ENCODE measurements at regions not wholly inside any gene's neighbourhood (a gene's known extent, or its start where the extent isn't known, plus 50 kb on each side); places are given as distances from the start of the nearest gene placed in this dataset.

GRCh38 chr2:121818546-121818945, 63.1 kb downstream of the TSN start:
- H3K36me3 Mint-ChIP-seq (ENCODE audit: low read depth), result peaks cover 3% of the 10 kb centered on the region
- H3K27me3 Mint-ChIP-seq (ENCODE audit: low read depth), result peaks cover 17% of the 10 kb centered on the region
- no peak overlapping the region for H3K27ac Mint-ChIP-seq (ENCODE audit: unreplicated experiment)
- H3K4me3 Mint-ChIP-seq (ENCODE audit: unreplicated experiment), result no peak overlapping the region
- H3K4me1 Mint-ChIP-seq (ENCODE audit: low read depth), result no peaks in the 10 kb centered on the region
- no peak for DNase-seq (ENCODE audit: low spot score)
- peaks cover 16% of the 10 kb centered on the region for H3K9me3 Mint-ChIP-seq (ENCODE audit: low read depth)
- no peak for TF ChIP-seq CTCF (IDR thresholded peaks at IDR 0.05)

GRCh38 chr2:121819846-121820245, 64.4 kb downstream of the TSN start:
- H3K27me3 Mint-ChIP-seq (ENCODE audit: low read depth), result peaks cover 15% of the 10 kb centered on the region
- H3K27ac Mint-ChIP-seq (ENCODE audit: unreplicated experiment), result no peak overlapping the region
- H3K36me3 Mint-ChIP-seq (ENCODE audit: low read depth), result peaks cover 3% of the 10 kb centered on the region
- H3K9me3 Mint-ChIP-seq (ENCODE audit: low read depth), result peaks cover 16% of the 10 kb centered on the region
- no peak for TF ChIP-seq CTCF (IDR thresholded peaks at IDR 0.05)
- no peak for DNase-seq (ENCODE audit: low spot score)
- no peaks in the 10 kb centered on the region for H3K4me1 Mint-ChIP-seq (ENCODE audit: low read depth)
- no peak overlapping the region for H3K4me3 Mint-ChIP-seq (ENCODE audit: unreplicated experiment)

GRCh38 chr2:121821476-121822158, 66.2 kb downstream of the TSN start:
- Mint-ChIP-seq H3K27ac (ENCODE audit: unreplicated experiment) (no peak overlapping the region), H3K9me3 (ENCODE audit: low read depth) (peaks cover 16% of the 10 kb centered on the region), H3K4me3 (ENCODE audit: unreplicated experiment) (no peak overlapping the region), H3K36me3 (ENCODE audit: low read depth) (peaks cover 3% of the 10 kb centered on the region), H3K4me1 (ENCODE audit: low read depth) (no peaks in the 10 kb centered on the region), H3K27me3 (ENCODE audit: low read depth) (peaks cover 19% of the 10 kb centered on the region)
- TF ChIP-seq CTCF (IDR thresholded peaks at IDR 0.05), result no peak
- no peak for DNase-seq (ENCODE audit: low spot score)

- H3K4me3 Mint-ChIP-seq (ENCODE audit: unreplicated experiment), result no peak overlapping the region
- DNase-seq (ENCODE audit: low spot score), result no peak
- H3K9me3 Mint-ChIP-seq (ENCODE audit: low read depth), result peaks cover 10% of the 10 kb centered on the region
- H3K36me3 Mint-ChIP-seq (ENCODE audit: low read depth), result peaks cover 3% of the 10 kb centered on the region
- H3K27ac Mint-ChIP-seq (ENCODE audit: unreplicated experiment), result no peak overlapping the region
- no peaks in the 10 kb centered on the region for H3K4me1 Mint-ChIP-seq (ENCODE audit: low read depth)
- peaks cover 12% of the 10 kb centered on the region for H3K27me3 Mint-ChIP-seq (ENCODE audit: low read depth)
- TF ChIP-seq CTCF (IDR thresholded peaks at IDR 0.05), result no peak
Observed at GRCh38 chr2:121824264-121824663, 68.8 kb downstream of the TSN start.

- TF ChIP-seq CTCF (IDR thresholded peaks at IDR 0.05), result no peak
- H3K27me3 Mint-ChIP-seq (ENCODE audit: low read depth), result peaks cover 10% of the 10 kb centered on the region
- H3K4me3 Mint-ChIP-seq (ENCODE audit: unreplicated experiment), result no peak overlapping the region
- H3K27ac Mint-ChIP-seq (ENCODE audit: unreplicated experiment), result no peak overlapping the region
- H3K36me3 Mint-ChIP-seq (ENCODE audit: low read depth), result peaks cover 3% of the 10 kb centered on the region
- no peak for DNase-seq (ENCODE audit: low spot score)
- peaks cover 10% of the 10 kb centered on the region for H3K9me3 Mint-ChIP-seq (ENCODE audit: low read depth)
- no peaks in the 10 kb centered on the region for H3K4me1 Mint-ChIP-seq (ENCODE audit: low read depth)
Observed at GRCh38 chr2:121825003-121825950, 69.8 kb downstream of the TSN start.

Measured in chondrocyte (in vitro differentiated cells).